Breast epithelium (tissue), 4 donors: ENCODE measurements at regions not wholly inside any gene's neighbourhood (a gene's known extent, or its start where the extent isn't known, plus 50 kb on each side); places are given as distances from the start of the nearest gene placed in this dataset.

ENCODE experiments used
- DNase-seq, 2 donors: peaks; one replicate each; pipeline ENCODE4 v3.0.0-alpha.2; 2019; ENCODE audit warnings: low spot score in 2 of 2
- H3K27ac ChIP-seq, 2 donors: fragments of 200-600 bp; sonication (generic) in 1 of 2; one replicate each; pipeline ENCODE4 v1.5.1; 2016 to 2019; ENCODE audit warnings: mild to moderate bottlenecking in 1 of 2
- H3K27me3 ChIP-seq, 2 donors: fragments of 200-600 bp; sonication (generic) in 1 of 2; one replicate each; pipeline versions ENCODE4 v1.5.1 to v1.6.0; 2017 to 2019; ENCODE audit warnings: control low read depth in 1 of 2, mild to moderate bottlenecking in 1 of 2
- H3K36me3 ChIP-seq: fragments of 200-600 bp; one replicate; pipeline ENCODE4 v1.5.1; 2019
- H3K4me1 ChIP-seq, 2 donors: fragments of 200-600 bp; sonication (generic); one replicate each; pipeline ENCODE4 v1.5.1; 2016 to 2019; ENCODE audit warnings: control low read depth in 1 of 2
- H3K4me3 ChIP-seq, 3 donors: fragments of 200-600 bp; sonication (generic); 1 replicate in 2 of 3; 2 replicates in 1 of 3; pipeline ENCODE4 v1.5.1; 2016 to 2019; ENCODE audit warnings: mild to moderate bottlenecking in 3 of 3, moderate library complexity in 2 of 3
- H3K9me3 ChIP-seq, 2 donors: fragments of 200-600 bp; sonication (generic) in 1 of 2; one replicate each; pipeline ENCODE4 v1.5.1; 2016 to 2019; ENCODE audit warnings: control low read depth in 1 of 2
- CTCF ChIP-seq, 3 donors: fragments of 450-650 bp; IDR thresholded peaks; one replicate each; pipeline ENCODE4 v1.5.1; 2016 to 2017; ENCODE audit warnings: antibody characterized with exemption in 3 of 3, mild to moderate bottlenecking in 3 of 3, moderate library complexity in 3 of 3
- POLR2A ChIP-seq: fragments of 450-650 bp; IDR thresholded peaks from one replicate; pipeline ENCODE4 v1.6.1; 2016; ENCODE audit warnings: antibody characterized with exemption, mild to moderate bottlenecking, moderate library complexity
- POLR2AphosphoS5 ChIP-seq, 3 donors: sonication (generic); formaldehyde crosslinking; IDR thresholded peaks; one replicate each; pipeline ENCODE4 v1.6.1; 2017; ENCODE audit warnings: antibody characterized with exemption in 3 of 3
- intact Hi-C: fragments of 100-400 bp; cut with DNase I; formaldehyde crosslinking; loops from one replicate; pipeline ENCODE4 v1.15.1; 2023; ENCODE audit warnings: low total_unique reads

- Histone ChIP-seq H3K4me3 (no peak overlapping the region), H3K9me3 (no peaks in the 10 kb centered on the region), H3K27ac (no peak overlapping the region), H3K36me3 (no peaks in the 10 kb centered on the region), H3K4me1 (no peaks in the 10 kb centered on the region), H3K27me3 (no peaks in the 10 kb centered on the region)
- intact Hi-C loops = no loop called here
- TF ChIP-seq CTCF (IDR thresholded peaks at IDR 0.05) (no peak), POLR2AphosphoS5 (IDR thresholded peaks at IDR 0.05) (no peak), POLR2A (no peak)
- no peak for DNase-seq
Observed at GRCh38 chr21:35602811-35603362, 457.4 kb downstream of the SETD4 start.

GRCh38 chr21:35601211-35601610, 459.1 kb downstream of the SETD4 start:
- DNase-seq = no peak
- H3K27me3 ChIP-seq = no peaks in the 10 kb centered on the region
- TF ChIP-seq POLR2AphosphoS5 (IDR thresholded peaks at IDR 0.05) (no peak), CTCF (IDR thresholded peaks at IDR 0.05) (no peak), POLR2A (no peak)
- intact Hi-C loops = no loop called here
- no peak overlapping the region for H3K4me3 ChIP-seq
- no peaks in the 10 kb centered on the region for H3K4me1 ChIP-seq
- no peak overlapping the region for H3K27ac ChIP-seq
- no peaks in the 10 kb centered on the region for H3K36me3 ChIP-seq
- H3K9me3 ChIP-seq = no peaks in the 10 kb centered on the region

- H3K27ac ChIP-seq = no peak overlapping the region
- H3K36me3 ChIP-seq = no peaks in the 10 kb centered on the region
- no peaks in the 10 kb centered on the region for H3K4me1 ChIP-seq
- DNase-seq = no peak
- H3K9me3 ChIP-seq = no peaks in the 10 kb centered on the region
- no peak for TF ChIP-seq POLR2AphosphoS5 (IDR thresholded peaks at IDR 0.05)
- TF ChIP-seq CTCF (IDR thresholded peaks at IDR 0.05) = no peak
- no peak for TF ChIP-seq POLR2A
- intact Hi-C loops = no loop called here
- no peaks in the 10 kb centered on the region for H3K27me3 ChIP-seq
- H3K4me3 ChIP-seq = no peak overlapping the region
Observed at GRCh38 chr21:35599164-35599563, 461.2 kb downstream of the SETD4 start.

- Histone ChIP-seq H3K9me3 (no peaks in the 10 kb centered on the region), H3K27ac (no peak overlapping the region), H3K4me3 (no peak overlapping the region), H3K27me3 (no peaks in the 10 kb centered on the region), H3K36me3 (no peaks in the 10 kb centered on the region), H3K4me1 (no peaks in the 10 kb centered on the region)
- intact Hi-C loops = no loop called here
- no peak for TF ChIP-seq POLR2A
- TF ChIP-seq CTCF (IDR thresholded peaks at IDR 0.05) = no peak
- TF ChIP-seq POLR2AphosphoS5 (IDR thresholded peaks at IDR 0.05) = no peak
- DNase-seq = no peak
Observed at GRCh38 chr21:35597750-35598339, 462.5 kb downstream of the SETD4 start.

- no peak for DNase-seq
- Histone ChIP-seq H3K4me1 (no peaks in the 10 kb centered on the region), H3K4me3 (no peak overlapping the region), H3K9me3 (no peaks in the 10 kb centered on the region), H3K27ac (no peak overlapping the region), H3K27me3 (no peaks in the 10 kb centered on the region), H3K36me3 (no peaks in the 10 kb centered on the region)
- TF ChIP-seq CTCF (IDR thresholded peaks at IDR 0.05) = no peak
- TF ChIP-seq POLR2AphosphoS5 (IDR thresholded peaks at IDR 0.05) = no peak
- TF ChIP-seq POLR2A = no peak
- intact Hi-C loops = no loop called here
Observed at GRCh38 chr21:35594905-35595304, 465.4 kb downstream of the SETD4 start.
